ENCODE measurements at regions not wholly inside any gene's neighbourhood (a gene's known extent, or its start where the extent isn't known, plus 50 kb on each side); places are given as distances from the start of the nearest gene placed in this dataset.
"Not testable (repeated sequence)": the region's sequence is repeated elsewhere in the genome, so short reads cannot be mapped to it uniquely, and the experiment has no call there.

DNA sequence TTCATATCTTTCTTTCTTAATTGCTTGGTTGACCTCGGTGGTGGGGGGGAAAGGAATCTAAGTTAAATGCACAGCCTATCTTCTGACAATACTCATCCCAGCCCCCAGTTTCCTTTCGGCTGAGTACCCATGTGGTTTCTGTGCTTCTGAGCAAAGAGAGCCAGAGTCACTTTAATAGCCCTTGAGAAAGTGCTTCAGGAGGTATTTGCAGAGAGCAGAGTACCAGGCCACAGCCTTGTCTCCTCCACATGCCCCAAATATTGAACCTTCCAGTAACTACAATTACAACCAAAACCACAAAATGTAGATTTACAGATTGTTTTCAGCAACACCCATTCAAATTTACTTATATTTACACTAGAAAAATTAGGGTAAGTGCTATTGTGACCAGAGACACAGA, 647.4 kb downstream of the NR2F2 start:
- Histone ChIP-seq H3F3A (ENCODE audit: insufficient read depth) (no peaks in the 10 kb centered on the region), H3K27ac (no peak overlapping the region), H4K20me1 (ENCODE audit: insufficient read depth) (no peaks in the 10 kb centered on the region), H3K4me1 (ENCODE audit: insufficient read depth) (no peaks in the 10 kb centered on the region), H3K9me3 (ENCODE audit: low read depth) (no peaks in the 10 kb centered on the region), H2AFZ (no peak overlapping the region), H3K79me2 (ENCODE audit: insufficient read depth) (no peaks in the 10 kb centered on the region), H3K36me3 (ENCODE audit: low read depth) (no peaks in the 10 kb centered on the region), H3K9me2 (ENCODE audit: insufficient read depth) (no peaks in the 10 kb centered on the region), H3K27me3 (replicated peaks; ENCODE audit: insufficient read depth) (no peaks in the 10 kb centered on the region), H3K9ac (no peak overlapping the region), H3K4me2 (ENCODE audit: unreplicated experiment) (no peak overlapping the region), H3K4me3 (no peak overlapping the region)
- in situ Hi-C loops (cut with MboI), result no loop called here
- TF ChIP-seq EZH2phosphoT487 (IDR thresholded peaks at IDR 0.05; ENCODE audit: insufficient read depth, low read depth) (no peak), EZH2 (IDR thresholded peaks at IDR 0.05; ENCODE audit: insufficient read depth, poor library complexity, severe bottlenecking) (no peak)
- no peak for DNase-seq
- WGBS, 2 experiments (ENCODE audit: low coverage in 1 of 2, low lambda C conversion rate in 2 of 2, missing lambda C conversion rate in 2 of 2), result 18 to 29% methylated on average over 2 of the region's 2 CpGs

GRCh38 chr15:96978937-96979473, 648.5 kb downstream of the NR2F2 start:
- no peaks in the 10 kb centered on the region for H3K9me3 ChIP-seq (ENCODE audit: low read depth)
- H3K27me3 ChIP-seq (replicated peaks; ENCODE audit: insufficient read depth), result no peaks in the 10 kb centered on the region
- H3K4me3 ChIP-seq, result no peak overlapping the region
- no peaks in the 10 kb centered on the region for H4K20me1 ChIP-seq (ENCODE audit: insufficient read depth)
- no peaks in the 10 kb centered on the region for H3K79me2 ChIP-seq (ENCODE audit: insufficient read depth)
- WGBS, 2 experiments (ENCODE audit: low coverage in 1 of 2, low lambda C conversion rate in 2 of 2, missing lambda C conversion rate in 2 of 2), result 0 to 6% methylated on average over 5 of the region's 5 CpGs
- no peak overlapping the region for H3K9ac ChIP-seq
- no peak overlapping the region for H3K27ac ChIP-seq
- in situ Hi-C loops (cut with MboI), result no loop called here
- H3K36me3 ChIP-seq (ENCODE audit: low read depth), result no peaks in the 10 kb centered on the region
- H3K9me2 ChIP-seq (ENCODE audit: insufficient read depth), result no peaks in the 10 kb centered on the region
- no peak for DNase-seq
- no peak overlapping the region for H3K4me2 ChIP-seq (ENCODE audit: unreplicated experiment)
- TF ChIP-seq EZH2 (IDR thresholded peaks at IDR 0.05; ENCODE audit: insufficient read depth, poor library complexity, severe bottlenecking), result no peak
- no peak for TF ChIP-seq EZH2phosphoT487 (IDR thresholded peaks at IDR 0.05; ENCODE audit: insufficient read depth, low read depth)
- H3K4me1 ChIP-seq (ENCODE audit: insufficient read depth), result no peaks in the 10 kb centered on the region
- no peak overlapping the region for H2AFZ ChIP-seq
- H3F3A ChIP-seq (ENCODE audit: insufficient read depth), result no peaks in the 10 kb centered on the region

GRCh38 chr15:96984121-96984671, 653.7 kb downstream of the NR2F2 start:
- in situ Hi-C loops (cut with MboI); H3K27ac ChIP-seq; H3K9me2 ChIP-seq (ENCODE audit: insufficient read depth); H3K4me2 ChIP-seq (ENCODE audit: unreplicated experiment); H3K9ac ChIP-seq; H3K4me3 ChIP-seq; H3K36me3 ChIP-seq (ENCODE audit: low read depth); H3K79me2 ChIP-seq (ENCODE audit: insufficient read depth); H3K9me3 ChIP-seq (ENCODE audit: low read depth); H3F3A ChIP-seq (ENCODE audit: insufficient read depth); H4K20me1 ChIP-seq (ENCODE audit: insufficient read depth); H3K27me3 ChIP-seq (replicated peaks; ENCODE audit: insufficient read depth); H2AFZ ChIP-seq; H3K4me1 ChIP-seq (ENCODE audit: insufficient read depth); DNase-seq: not testable (repeated sequence)
- 77 to 79% methylated on average over 36 to 58 of the region's 58 CpGs for WGBS, 2 experiments (ENCODE audit: low coverage in 1 of 2, low lambda C conversion rate in 2 of 2, missing lambda C conversion rate in 2 of 2)

- 6 to 8% methylated on average over 5 of the region's 5 CpGs for WGBS, 2 experiments (ENCODE audit: low coverage in 1 of 2, low lambda C conversion rate in 2 of 2, missing lambda C conversion rate in 2 of 2)
Observed at GRCh38 chr15:96992817-96993216, 662.3 kb downstream of the NR2F2 start.

DNA sequence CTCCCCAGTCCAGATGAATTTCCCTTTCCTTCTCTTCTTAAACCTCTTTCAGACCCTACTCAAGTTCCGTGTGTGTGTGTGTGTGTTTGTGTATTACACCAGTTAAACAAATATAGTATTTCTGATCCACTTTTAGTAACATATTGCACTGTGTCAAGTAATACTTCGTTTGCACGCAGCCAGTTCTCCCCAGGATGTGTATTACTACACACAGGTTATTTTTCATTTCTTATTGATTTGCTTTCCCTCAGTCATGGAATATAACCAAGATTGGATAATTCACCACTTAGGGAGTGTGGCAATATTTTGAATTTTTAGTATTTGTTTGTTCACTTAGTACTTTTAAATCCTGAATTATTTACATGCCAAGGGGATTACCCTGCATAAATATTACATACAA, 667.0 kb downstream of the NR2F2 start:
- H3K36me3 ChIP-seq (ENCODE audit: low read depth), result no peaks in the 10 kb centered on the region
- in situ Hi-C loops (cut with MboI), result no loop called here
- H2AFZ ChIP-seq, result no peak overlapping the region
- H3K79me2 ChIP-seq (ENCODE audit: insufficient read depth), result no peaks in the 10 kb centered on the region
- TF ChIP-seq EZH2 (IDR thresholded peaks at IDR 0.05; ENCODE audit: insufficient read depth, poor library complexity, severe bottlenecking) (no peak), EZH2phosphoT487 (IDR thresholded peaks at IDR 0.05; ENCODE audit: insufficient read depth, low read depth) (no peak)
- H3K9me2 ChIP-seq (ENCODE audit: insufficient read depth), result no peaks in the 10 kb centered on the region
- no peaks in the 10 kb centered on the region for H4K20me1 ChIP-seq (ENCODE audit: insufficient read depth)
- H3K27me3 ChIP-seq (replicated peaks; ENCODE audit: insufficient read depth), result no peaks in the 10 kb centered on the region
- H3K4me1 ChIP-seq (ENCODE audit: insufficient read depth), result no peaks in the 10 kb centered on the region
- H3K27ac ChIP-seq, result no peak overlapping the region
- H3K4me3 ChIP-seq, result no peak overlapping the region
- WGBS, 2 experiments (ENCODE audit: low coverage in 1 of 2, low lambda C conversion rate in 2 of 2, missing lambda C conversion rate in 2 of 2), result 26 to 35% methylated on average over 3 of the region's 3 CpGs
- H3K9ac ChIP-seq, result no peak overlapping the region
- H3F3A ChIP-seq (ENCODE audit: insufficient read depth), result no peaks in the 10 kb centered on the region
- no peak overlapping the region for H3K4me2 ChIP-seq (ENCODE audit: unreplicated experiment)
- DNase-seq, result no peak
- H3K9me3 ChIP-seq (ENCODE audit: low read depth), result no peaks in the 10 kb centered on the region

More at GRCh38 chr15:96992817-96993216, 662.3 kb downstream of the NR2F2 start:
- Histone ChIP-seq H3K9ac (no peak overlapping the region), H3K9me2 (ENCODE audit: insufficient read depth) (no peaks in the 10 kb centered on the region), H3K79me2 (ENCODE audit: insufficient read depth) (no peaks in the 10 kb centered on the region), H3K36me3 (ENCODE audit: low read depth) (no peaks in the 10 kb centered on the region), H3K4me3 (no peak overlapping the region), H3K9me3 (ENCODE audit: low read depth) (no peaks in the 10 kb centered on the region), H4K20me1 (ENCODE audit: insufficient read depth) (no peaks in the 10 kb centered on the region), H3K4me2 (ENCODE audit: unreplicated experiment) (no peak overlapping the region), H3F3A (ENCODE audit: insufficient read depth) (no peaks in the 10 kb centered on the region), H3K27me3 (replicated peaks; ENCODE audit: insufficient read depth) (no peaks in the 10 kb centered on the region), H3K4me1 (ENCODE audit: insufficient read depth) (no peaks in the 10 kb centered on the region), H2AFZ (no peak overlapping the region), H3K27ac (no peak overlapping the region)
- TF ChIP-seq EZH2phosphoT487 (IDR thresholded peaks at IDR 0.05; ENCODE audit: insufficient read depth, low read depth) (no peak), EZH2 (IDR thresholded peaks at IDR 0.05; ENCODE audit: insufficient read depth, poor library complexity, severe bottlenecking) (no peak)
- no peak for DNase-seq
- in situ Hi-C loops (cut with MboI), result no loop called here

All from GM23248 (cell line).